ENCODE measurements at regions not wholly inside any gene's neighbourhood (a gene's known extent, or its start where the extent isn't known, plus 50 kb on each side); places are given as distances from the start of the nearest gene placed in this dataset.

- Histone ChIP-seq H3K9me3 (no peaks in the 10 kb centered on the region), H3K4me1 (no peaks in the 10 kb centered on the region), H3K27ac (no peak overlapping the region), H3K27me3 (peaks cover 0 to 3% (median 0%) of the 10 kb centered on the region in 7 donors), H3K4me3 (no peak overlapping the region), H3K36me3 (no peaks in the 10 kb centered on the region)
- intact Hi-C loops (cut with DNase I), result no loop called here
- ATAC-seq (no peak), DNase-seq (no peak)
- no peak for TF ChIP-seq CTCF (IDR thresholded peaks at IDR 0.05)
- 74 to 80% methylated on average over 3 of the region's 3 CpGs for WGBS, 2 donors
Measured at GRCh38 chr2:41759880-41760279, 287.9 kb upstream of the PKDCC start.

GRCh38 chr2:41763141-41763540 is 284.7 kb upstream of the PKDCC start:
- ATAC-seq, result no peak
- WGBS, 2 donors, result 78 to 81% methylated on average over 4 of the region's 4 CpGs
- no peak for DNase-seq
- Histone ChIP-seq H3K27me3 (no peaks in the 10 kb centered on the region), H3K9me3 (no peaks in the 10 kb centered on the region), H3K4me1 (peaks cover 0 to 6% (median 0%) of the 10 kb centered on the region in 9 donors), H3K4me3 (no peak overlapping the region), H3K36me3 (no peaks in the 10 kb centered on the region), H3K27ac (no peak overlapping the region)
- intact Hi-C loops (cut with DNase I), result no loop called here
- TF ChIP-seq CTCF (IDR thresholded peaks at IDR 0.05), result no peak

GRCh38 chr2:41764131-41764530 is 283.7 kb upstream of the PKDCC start:
- Histone ChIP-seq H3K9me3 (no peaks in the 10 kb centered on the region), H3K27ac (no peak overlapping the region), H3K36me3 (no peaks in the 10 kb centered on the region), H3K4me1 (peaks cover 0 to 11% (median 0%) of the 10 kb centered on the region in 9 donors), H3K27me3 (no peaks in the 10 kb centered on the region), H3K4me3 (no peak overlapping the region)
- TF ChIP-seq CTCF (IDR thresholded peaks at IDR 0.05), result no peak
- 75 to 86% methylated on average over 1 of the region's 1 CpG for WGBS, 2 donors
- DNase-seq (no peak), ATAC-seq (peak in 1 of 8 donors; percentile 38)
- intact Hi-C loops (cut with DNase I), result no loop called here

GRCh38 chr2:41764919-41765318 is 282.9 kb upstream of the PKDCC start:
- no peaks in the 10 kb centered on the region for H3K36me3 ChIP-seq
- no peaks in the 10 kb centered on the region for H3K9me3 ChIP-seq
- intact Hi-C loops (cut with DNase I), result no loop called here
- 79 to 84% methylated on average over 2 of the region's 2 CpGs for WGBS, 2 donors
- no peak overlapping the region for H3K27ac ChIP-seq
- no peak for DNase-seq
- no peak for ATAC-seq
- TF ChIP-seq CTCF (IDR thresholded peaks at IDR 0.05), result no peak
- no peaks in the 10 kb centered on the region for H3K27me3 ChIP-seq
- peaks cover 0 to 11% (median 0%) of the 10 kb centered on the region in 9 donors for H3K4me1 ChIP-seq
- H3K4me3 ChIP-seq, result no peak overlapping the region

Data from heart right ventricle (tissue), 16 donors.